ENCODE measurements at regions not wholly inside any gene's neighbourhood (a gene's known extent, or its start where the extent isn't known, plus 50 kb on each side); places are given as distances from the start of the nearest gene placed in this dataset.

DNA sequence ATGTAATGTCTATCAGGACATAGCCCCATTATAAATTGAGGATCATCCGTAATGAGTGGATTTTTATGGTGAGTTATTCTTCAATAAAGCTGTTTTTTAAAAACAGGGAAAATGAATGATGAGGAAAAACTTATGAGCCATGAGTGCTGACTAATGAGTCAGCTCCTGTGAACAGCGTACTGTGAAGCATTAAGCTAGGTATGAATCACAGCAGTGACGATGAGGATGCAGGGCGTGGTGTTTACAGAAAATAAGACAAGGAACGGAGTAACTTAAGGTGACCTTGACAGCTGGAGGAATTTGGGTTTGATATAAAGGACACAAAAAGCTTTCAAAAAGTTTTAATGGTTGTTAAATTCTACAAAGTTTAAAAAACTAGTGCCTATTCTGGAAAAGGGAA is 96.3 kb downstream of the FOXF2 start:
- no peak for DNase-seq

DNA sequence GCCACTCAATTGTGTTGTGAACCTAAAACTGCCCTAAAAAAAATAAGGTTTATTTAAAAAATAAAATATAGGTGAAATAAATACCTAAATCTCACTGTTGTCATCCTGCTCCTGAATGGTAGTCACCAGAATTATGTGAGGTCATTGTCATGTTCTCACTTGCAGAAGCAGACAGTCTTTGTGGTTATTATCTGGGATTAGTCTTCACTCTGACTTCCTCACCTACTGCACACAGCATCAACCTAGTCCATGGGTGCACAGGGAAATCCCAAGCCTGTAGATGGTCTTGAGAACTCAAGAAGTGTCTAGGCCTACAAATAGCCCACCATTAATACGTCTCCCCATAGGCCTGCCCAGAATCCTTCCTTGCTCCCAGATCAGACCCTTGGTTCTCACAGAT is 97.0 kb downstream of the FOXF2 start:
- DNase-seq = no peak

DNA sequence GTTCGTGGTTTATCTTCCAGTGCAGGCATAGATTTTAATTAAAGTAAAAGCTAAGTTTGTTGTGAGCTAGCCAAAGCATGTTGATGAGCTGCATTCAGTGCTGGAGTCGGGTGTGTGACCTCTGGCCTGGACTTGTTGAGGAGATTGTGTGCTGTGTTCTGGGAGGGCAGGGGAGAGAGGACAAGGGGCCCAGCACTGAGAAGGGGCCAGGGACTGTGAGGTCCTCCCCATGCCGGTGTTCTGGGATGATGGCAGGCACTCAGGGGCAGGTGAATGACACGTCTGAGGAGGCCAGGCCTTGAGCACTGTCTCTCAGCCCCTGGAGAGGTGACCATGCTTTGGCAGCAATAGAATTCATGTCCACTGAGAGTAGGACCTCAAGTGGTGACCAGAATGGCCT is 97.9 kb downstream of the FOXF2 start:
- DNase-seq = no peak

DNA sequence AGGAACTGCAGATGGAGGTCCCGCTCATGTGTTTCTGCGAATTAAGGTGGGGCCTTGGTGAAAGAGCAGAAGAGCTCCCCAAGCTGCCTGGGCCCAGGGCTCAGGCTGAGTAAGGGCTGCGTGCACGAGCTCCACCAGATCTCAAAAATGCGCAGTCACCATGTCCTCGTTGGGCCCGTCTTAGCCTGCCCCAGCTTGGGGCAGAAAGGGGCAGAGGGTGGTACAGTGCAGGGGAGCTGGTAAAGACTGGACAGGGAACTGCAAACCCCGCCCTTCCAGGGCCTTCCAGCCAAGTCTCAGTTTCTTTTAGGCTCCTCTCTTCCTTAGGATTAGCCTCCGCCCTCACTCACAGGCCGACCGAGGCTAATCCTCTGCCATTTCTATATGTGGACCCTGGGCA is 101.6 kb downstream of the FOXF2 start:
- no peak for DNase-seq

DNA sequence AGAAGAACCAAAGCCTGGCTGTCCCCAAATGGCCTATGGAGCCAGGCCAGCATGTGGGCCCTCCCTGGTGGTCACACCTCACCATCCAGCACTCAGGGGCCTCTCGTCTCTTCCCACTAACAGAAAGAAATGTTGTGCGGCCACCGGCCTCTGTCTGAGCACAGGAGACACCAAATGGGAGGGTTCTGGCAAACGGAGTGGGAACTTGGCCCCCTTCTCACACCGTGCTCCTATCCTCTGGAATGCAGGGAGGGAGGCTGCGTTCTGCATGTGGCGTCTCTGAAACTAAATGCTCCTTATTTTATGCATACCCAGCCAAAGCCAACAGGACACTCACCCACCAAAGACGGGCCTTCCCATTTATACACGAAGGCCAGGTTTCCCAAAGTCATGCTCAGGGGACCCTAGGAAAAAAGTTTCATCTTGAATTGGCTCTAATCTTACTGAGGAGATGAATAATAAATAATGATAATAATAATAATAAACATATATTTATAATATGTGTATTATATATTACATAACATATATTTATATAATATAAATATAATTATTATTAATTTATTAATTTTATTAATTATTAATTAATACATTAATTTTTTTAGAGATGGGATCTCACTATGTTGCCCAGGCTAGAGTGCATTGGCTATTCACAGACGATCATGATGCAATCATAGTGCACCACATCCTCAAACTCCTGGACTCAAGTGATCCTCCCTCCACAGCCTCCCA is 102.4 kb downstream of the FOXF2 start:
- no peak for DNase-seq

DNA sequence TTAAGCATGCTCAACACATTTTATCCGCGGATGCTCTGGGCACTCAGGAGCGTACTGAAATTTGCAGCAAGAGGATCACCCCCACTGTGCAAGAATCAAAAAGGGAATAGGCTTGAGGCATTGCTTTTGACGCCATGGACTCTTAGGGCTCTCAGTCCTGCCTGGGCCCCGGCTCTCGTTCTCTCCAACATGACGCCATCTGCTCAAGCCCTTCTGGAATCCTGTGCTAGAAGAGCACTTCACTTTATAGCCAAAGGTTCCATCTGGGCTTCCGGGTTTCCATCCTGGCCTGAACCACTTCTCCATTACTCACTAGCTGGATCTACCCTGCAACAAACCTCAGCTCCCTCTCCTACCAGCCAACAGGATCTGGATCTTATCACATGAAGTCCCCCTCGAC is 105.3 kb downstream of the FOXF2 start:
- no peak for DNase-seq

DNA sequence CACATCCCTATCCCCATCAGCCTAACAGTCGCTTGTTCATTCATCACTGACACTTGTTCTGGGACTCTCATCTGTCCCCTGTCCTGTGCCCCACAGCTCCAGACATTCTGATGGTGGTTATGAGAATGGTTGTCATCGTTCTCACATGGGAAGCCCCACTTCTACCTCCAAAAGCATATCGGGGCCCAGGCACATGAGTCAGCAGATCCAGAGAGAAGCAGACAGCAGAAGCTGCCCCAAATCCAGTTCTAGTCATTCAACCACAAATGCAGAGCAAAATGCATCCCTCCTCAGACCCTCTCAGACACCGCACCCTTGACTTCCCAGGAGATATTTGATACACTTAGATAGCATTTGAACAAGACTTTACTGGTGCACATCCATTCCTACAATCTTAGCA is 106.0 kb downstream of the FOXF2 start:
- no peak for DNase-seq

DNA sequence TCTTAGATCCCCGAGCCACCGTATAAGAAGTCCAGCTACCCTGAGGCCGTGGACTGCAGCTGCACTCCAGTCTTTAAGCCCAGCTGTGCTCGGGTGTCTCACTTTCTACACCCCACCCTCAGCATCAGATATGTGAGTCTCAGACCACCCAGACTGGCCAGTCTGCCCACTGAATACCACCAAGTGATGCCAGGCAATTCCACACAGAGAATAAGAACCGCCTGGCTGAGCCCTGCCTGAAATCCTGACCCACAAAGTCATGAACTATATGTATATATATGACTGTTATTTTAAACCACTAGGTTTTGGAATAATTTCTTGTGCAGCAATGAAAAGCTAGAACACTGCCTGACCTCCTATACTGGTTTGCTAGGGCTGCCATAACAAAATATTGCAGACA is 106.7 kb downstream of the FOXF2 start:
- DNase-seq = no peak

DNA sequence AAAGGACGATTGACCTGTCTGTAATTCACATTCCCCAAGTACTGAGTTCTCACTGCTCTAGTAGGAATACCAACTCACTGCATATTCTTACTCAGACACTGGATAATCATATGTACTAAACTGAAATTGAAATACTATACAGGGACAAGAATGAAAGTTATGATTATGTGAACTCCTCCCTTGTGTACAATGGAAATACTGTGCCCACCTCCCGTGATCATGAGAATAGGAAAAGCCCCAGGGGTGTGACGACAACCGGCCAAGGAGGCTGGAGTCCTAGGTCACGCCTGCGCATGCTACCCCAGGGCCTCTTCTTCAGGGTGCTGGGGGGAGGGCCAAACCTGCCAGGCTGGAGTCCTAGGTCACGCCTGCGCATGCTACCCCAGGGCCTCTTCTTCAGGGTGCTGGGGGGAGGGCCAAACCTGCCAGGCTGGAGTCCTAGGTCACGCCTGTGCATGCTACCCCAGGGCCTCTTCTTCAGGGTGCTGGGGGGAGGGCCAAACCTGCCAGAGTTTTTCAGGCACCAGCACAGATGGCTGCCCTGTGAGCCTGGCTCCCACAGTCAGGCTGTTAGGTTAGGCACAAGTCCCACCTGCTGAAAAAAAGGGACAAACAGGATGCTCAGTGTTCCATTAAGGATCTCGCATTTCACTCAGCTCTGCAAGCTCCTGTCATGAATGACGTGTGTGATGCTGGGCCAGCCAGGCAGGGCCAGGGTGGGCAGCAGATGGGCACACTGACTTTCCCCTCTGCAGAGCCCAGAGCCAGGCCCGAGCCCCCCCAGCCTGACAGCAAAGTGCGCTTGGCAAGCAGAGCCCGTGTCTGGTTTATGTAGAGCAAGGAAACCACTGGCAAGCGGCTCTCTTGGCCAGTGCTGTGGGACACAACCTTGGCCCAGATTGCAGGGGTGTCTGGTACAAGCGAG is 107.7 kb downstream of the FOXF2 start:
- DNase-seq = no peak

DNA sequence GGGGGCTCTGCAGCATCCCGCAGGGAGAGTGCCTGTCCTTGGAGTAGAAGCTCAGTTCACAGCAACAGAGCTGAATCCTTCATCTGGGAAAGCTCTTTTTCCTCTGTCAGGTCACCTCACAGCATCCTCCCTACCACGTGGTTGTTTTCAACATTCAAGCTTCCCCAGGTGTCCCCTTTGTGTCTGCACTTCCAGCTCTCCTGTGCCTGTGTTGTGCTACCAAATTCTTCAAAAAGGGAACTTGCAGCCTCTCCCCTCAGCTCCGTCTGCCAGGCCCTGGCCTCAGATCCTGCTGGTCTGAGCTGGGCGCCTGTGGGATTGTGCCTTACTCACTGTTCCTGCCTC is 108.4 kb downstream of the FOXF2 start:
- DNase-seq = no peak

DNA sequence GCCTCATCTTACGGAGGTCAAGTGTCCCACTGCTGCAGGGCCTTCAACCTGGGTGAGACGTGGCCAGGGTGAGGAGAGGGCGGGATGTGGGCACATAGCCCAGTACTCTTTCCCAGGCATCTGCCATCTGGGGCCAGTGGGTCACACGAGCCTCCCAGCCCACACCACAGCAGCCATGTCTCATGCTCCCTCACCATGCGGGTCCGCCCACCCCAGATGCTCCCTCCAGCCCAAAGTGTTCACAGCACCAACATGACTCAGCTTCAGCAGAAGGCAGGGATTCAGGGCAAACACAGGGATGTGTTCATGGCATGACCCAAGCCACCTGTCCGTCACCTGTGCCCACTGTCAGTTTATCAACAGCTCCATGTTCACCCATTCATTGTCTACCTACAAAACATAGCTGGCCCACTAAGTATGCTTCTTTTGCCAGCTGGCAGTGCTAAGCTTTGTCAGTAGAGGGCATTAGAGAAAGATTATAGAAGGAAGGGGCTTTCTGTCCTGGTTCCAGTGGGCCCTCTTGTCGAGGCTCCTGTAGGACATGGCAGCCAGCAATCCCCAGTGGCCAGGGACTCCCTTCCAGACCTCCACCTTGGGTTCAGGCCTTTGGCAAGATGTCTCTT is 109.2 kb downstream of the FOXF2 start:
- DNase-seq = no peak

DNA sequence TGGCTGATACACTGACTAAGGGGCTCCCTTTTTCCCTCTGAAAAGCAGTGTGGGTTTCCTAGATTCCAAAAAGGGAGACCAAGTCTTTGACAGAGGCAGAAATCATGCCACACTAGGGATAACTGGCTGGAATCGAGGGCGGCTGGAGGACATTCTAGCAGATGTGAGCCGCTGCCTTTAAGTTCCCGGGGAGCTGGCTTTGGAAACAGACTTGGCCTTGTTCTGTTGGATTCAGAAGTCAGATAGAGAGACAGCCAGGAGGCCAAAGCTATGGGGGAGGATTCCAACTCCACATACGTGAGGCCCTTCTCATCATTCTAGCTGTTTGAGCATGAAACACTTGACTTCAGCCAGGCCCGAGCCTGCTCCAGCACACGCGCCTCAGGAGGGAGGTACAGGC is 109.9 kb upstream of the FOXC1 start:
- DNase-seq = no peak

DNA sequence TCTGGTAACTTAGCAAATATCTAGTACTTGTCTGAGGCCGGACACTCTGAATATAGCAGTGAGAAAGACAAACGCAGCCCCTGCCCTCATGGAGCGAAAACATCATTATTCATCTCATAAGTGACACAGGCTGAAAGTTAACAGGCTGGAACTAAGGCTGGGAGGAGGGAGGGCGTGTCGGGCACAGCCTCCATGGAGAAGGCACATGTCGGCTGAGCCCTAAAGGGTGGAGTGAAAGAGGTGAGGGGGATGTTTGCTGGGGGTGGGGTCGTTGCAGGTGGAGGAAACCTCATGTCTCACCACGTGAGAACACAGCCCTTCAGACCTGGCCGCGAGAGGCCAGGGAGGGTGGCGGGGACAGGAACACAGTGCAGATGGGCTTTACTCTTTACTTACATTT is 108.8 kb upstream of the FOXC1 start:
- DNase-seq = no peak

DNA sequence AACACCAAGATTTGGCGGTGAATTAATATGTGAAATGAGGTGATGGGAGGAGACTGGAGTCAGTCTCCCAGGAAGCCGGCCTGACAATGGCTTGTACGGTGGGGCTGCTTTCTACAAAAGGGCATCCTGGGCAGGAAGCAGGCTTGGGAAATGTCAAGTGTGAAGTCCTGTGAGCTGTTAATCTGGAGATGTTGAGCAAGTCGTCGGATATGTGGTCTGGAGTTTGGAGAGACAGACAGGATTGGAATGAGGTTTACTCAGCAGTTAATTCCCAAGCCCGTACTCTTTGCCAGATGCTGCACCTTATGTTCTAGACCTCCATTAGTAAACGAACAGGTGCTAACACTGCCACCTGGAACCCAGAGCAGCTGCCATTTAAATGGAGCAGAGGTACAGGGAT is 107.7 kb upstream of the FOXC1 start:
- DNase-seq = no peak

DNA sequence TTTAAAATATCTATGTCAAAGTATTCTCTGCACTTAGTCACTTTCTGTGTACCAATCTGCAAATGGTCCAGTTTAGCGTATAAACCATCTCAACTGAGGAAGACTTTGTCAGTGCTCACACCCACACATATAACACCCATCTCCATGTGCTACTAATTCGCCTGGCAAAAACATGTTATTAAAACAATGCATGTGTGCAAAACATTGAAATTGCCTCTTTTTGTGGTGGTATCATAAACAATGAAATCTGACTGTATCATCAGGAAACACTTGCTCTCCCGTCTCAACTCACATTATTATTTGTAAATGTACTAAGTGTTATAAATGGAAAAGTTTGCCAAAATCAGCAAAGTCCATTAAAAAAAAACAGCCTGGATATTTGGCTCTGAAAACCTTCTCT is 105.9 kb upstream of the FOXC1 start:
- no peak for DNase-seq

DNA sequence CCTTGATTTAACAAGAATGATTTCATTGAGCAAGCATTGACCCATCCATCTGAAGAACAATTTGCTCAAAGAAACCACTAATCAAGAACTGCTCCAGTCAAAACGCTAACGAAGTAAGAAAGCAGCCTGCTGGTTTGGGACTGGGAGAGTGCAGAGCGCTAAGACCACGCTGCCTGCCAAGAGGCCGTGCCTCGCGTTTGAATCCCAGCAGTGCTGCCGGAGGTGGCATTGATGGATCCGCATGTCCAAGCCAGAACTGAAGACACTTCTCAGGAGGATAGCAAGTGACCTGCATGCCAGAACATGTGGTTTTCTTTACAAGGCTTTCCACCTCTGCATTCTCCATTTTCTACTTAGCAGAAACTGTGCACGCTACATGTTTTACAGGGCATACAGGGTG is 105.2 kb upstream of the FOXC1 start:
- no peak for DNase-seq

DNA sequence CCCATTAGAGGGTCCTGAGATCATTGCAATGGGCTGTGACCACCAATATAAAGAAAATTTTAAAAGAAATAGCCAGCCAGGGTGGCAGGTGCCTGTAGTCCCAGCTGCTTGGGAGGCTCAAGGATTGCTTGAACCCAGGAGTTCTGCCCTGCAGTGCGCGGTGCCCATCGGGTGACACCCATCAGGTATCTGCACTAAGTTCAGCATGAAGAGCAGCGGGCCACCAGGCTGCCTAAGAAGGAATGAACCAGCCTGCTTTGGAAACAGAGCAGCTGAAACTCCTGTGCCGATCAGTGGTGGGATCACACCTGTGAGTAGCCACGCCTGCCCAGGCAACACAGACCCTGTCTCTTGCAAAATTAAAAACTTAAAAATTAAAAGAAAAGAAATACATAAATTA is 102.5 kb upstream of the FOXC1 start:
- DNase-seq = no peak

DNA sequence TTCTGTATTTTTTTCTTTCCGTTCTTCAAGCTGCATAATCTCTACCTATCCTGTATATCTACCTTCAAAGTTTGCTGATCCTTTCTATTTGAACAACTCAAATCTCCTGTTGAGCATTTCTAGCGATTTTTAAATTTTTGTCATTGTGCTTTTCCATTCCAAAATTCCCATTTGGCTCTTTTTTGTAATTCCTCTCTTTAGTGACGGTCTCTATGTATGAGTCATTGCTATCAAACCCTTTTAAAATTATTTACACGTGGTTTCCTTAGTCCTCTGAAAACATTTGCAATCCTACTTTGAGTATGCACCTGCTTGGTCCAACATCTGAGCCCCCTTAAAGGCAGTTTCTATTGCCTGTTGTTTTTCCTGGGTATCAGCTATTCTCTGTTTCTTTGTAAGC is 100.5 kb upstream of the FOXC1 start:
- no peak for DNase-seq

DNA sequence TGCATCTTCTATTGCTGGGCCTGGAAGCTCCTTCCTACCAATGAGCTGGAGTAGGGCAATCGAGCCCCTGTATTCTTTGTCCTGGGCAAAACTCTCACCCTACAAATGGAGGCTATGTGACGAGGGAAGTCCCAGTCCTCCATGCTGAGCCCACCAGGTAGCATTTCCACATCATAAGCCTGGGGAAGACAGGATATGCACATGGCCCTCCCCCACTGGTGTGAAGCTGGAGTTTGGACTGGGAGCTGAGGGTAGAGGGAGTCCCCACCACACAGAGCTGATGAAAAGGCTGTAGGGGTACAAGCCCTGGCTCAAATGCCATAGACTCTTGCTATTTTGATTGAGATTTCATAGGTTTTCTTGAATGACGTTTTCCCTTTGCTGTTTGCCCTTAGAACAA is 99.5 kb upstream of the FOXC1 start:
- no peak for DNase-seq

DNA sequence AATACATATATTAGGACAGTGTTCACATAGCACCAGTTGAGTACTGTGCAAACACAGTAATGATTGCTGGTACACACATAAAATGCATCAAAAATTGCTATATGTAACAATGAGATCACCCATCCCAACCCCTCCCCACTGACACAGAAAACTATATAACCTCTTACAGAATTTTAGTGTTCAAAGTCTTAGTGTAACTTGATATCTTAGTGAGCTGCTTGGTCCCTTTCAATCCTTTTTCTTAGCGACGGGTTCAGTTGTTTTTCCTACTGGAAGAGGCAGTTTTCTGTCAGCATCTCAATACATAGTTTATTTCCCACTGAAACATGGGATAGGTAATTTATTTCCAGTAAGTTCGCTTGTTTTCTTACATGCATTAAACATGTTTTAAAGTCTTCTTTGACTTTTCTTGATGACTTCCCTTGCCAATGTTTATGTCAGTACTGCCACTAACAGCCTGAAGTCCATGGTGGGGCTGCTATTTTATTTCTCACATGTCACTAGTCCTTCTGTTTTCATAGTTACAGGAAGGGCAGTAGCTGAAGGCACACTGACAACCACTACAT is 96.4 kb upstream of the FOXC1 start:
- no peak for DNase-seq

DNA sequence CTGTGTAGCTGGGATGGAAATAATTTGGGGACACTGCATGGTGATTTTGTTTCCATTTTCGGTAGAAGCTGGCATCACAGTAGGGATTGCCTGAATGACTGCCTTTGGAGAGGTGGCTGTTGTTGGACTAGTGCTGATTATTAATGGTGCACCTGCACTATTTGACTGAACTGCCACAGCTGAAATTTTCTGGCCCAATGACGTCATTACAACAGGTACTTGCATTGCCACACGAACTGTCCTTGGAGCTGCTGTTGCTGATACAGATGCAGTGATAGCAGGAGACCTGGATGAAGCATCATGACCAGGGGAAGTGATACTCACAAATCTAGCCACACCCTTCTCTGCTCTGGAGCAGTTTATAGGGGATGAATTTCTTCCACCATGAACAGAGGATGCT is 95.6 kb upstream of the FOXC1 start:
- DNase-seq = no peak

DNA sequence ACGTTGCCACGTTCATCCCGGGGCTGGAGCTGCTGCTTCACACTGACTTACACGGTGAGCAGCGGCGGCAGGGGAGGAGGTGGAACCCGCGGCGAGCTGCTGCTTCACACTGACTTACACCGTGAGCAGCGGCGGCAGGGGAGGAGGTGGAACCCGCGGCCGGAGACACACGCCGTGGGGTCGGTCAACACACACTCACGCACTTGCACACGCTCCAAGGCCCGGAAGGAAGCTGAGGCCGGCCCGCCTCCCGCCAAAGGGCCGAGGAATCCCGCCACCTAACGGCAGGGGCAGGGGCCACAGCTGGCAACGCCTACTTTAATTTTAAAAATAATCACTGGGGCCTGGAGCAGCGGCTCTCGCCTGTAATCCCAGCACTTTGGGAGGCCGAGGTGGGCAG is 94.4 kb upstream of the FOXC1 start:
- no peak for DNase-seq

DNA sequence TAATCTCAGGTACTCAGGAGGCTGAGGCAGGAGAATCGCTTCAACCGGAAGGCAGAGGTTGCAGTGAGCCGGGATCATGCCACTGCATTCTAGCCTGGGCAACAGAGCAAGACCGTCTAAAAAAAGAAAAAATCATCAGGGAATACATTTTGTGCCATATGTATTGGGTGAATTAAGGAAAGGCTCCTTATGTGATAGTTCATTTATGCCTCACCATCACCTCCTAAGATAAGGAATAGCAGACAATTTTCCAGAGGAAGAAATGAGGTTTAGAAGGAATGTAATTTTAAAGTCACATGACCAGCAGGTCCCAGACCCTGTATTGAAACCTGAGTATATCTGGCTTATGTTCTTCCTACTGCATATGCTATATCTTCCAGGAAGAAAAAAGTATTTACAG is 93.9 kb upstream of the FOXC1 start:
- DNase-seq = no peak
